ENCODE measurements at regions not wholly inside any gene's neighbourhood (a gene's known extent, or its start where the extent isn't known, plus 50 kb on each side); places are given as distances from the start of the nearest gene placed in this dataset.

GRCh38 chr5:148011398-148012137 is 52.2 kb upstream of the SPINK5 start (continued):
- no peak for TF ChIP-seq PRDM10 (tag by site-specific recombination; IDR thresholded peaks at IDR 0.05)
- no peak for TF ChIP-seq ELK4 (IDR thresholded peaks at IDR 0.05; ENCODE audit: borderline replicate concordance, low read depth, low read length)
- no peak for TF ChIP-seq ZNF37A (tag by site-specific recombination; IDR thresholded peaks at IDR 0.05)
- peak; percentile 82 for TF ChIP-seq OSR2 (tag by site-specific recombination; IDR thresholded peaks at IDR 0.05)
- TF ChIP-seq PRDM4 (tag by site-specific recombination; IDR thresholded peaks at IDR 0.05), result no peak
- no peak for TF ChIP-seq ZFHX2 (tag by site-specific recombination; conservative IDR thresholded peaks at IDR 0.05)
- no peak for TF ChIP-seq ZNF76 (tag by site-specific recombination; IDR thresholded peaks at IDR 0.05; ENCODE audit: borderline replicate concordance, low read depth)
- no peak for TF ChIP-seq GLIS2 (tag by site-specific recombination; IDR thresholded peaks at IDR 0.05)
- TF ChIP-seq ZBTB20 (tag by site-specific recombination; IDR thresholded peaks at IDR 0.05), result no peak
- TF ChIP-seq ZNF585B (tag by site-specific recombination; IDR thresholded peaks at IDR 0.05), result no peak
- no peak for TF ChIP-seq ZXDB (tag by site-specific recombination; IDR thresholded peaks at IDR 0.05)
- no peak for TF ChIP-seq ZNF518A (tag by site-specific recombination; conservative IDR thresholded peaks at IDR 0.05; ENCODE audit: low read depth)
- TF ChIP-seq MYNN (tag by site-specific recombination; IDR thresholded peaks at IDR 0.05; ENCODE audit: borderline replicate concordance), result no peak
- no peak for TF ChIP-seq ZNF514 (tag by site-specific recombination; IDR thresholded peaks at IDR 0.05)
- TF ChIP-seq SP3 (tag by site-specific recombination; IDR thresholded peaks at IDR 0.05), result 0 out of 2 replicates have a peak, but pooled peaks have one; percentile 21
- TF ChIP-seq INSM2 (tag by site-specific recombination; IDR thresholded peaks at IDR 0.05), result peak; percentile 41; the same call in 1 of the 2 replicates
- no peak for TF ChIP-seq ZNF776 (tag by site-specific recombination; IDR thresholded peaks at IDR 0.05; ENCODE audit: borderline replicate concordance)
- TF ChIP-seq ZBTB21 (tag by site-specific recombination; IDR thresholded peaks at IDR 0.05), result peak; percentile 50; the same call in 1 of the 2 replicates
- TF ChIP-seq SP7 (tag by site-specific recombination; IDR thresholded peaks at IDR 0.05), result no peak
- no peak for TF ChIP-seq ZNF510 (tag by site-specific recombination; IDR thresholded peaks at IDR 0.05; ENCODE audit: insufficient replicate concordance)
- no peak for TF ChIP-seq ZNF10 (tag by site-specific recombination; IDR thresholded peaks at IDR 0.05)
- TF ChIP-seq ZNF132 (tag by site-specific recombination; IDR thresholded peaks at IDR 0.05; ENCODE audit: borderline replicate concordance), result no peak
- no peak for TF ChIP-seq ZNF548 (tag by site-specific recombination; IDR thresholded peaks at IDR 0.05)
- 0 out of 2 replicates have a peak, but pooled peaks have one; percentile 30 for TF ChIP-seq ZNF366 (tag by site-specific recombination; conservative IDR thresholded peaks at IDR 0.05)
- TF ChIP-seq ZNF488 (tag by site-specific recombination; IDR thresholded peaks at IDR 0.05), result no peak

Measured in HEK293 (cell line).